Fibroblast of lung (primary cell): ENCODE measurements at regions not wholly inside any gene's neighbourhood (a gene's known extent, or its start where the extent isn't known, plus 50 kb on each side); places are given as distances from the start of the nearest gene placed in this dataset.
"Not testable (repeated sequence)": the region's sequence is repeated elsewhere in the genome, so short reads cannot be mapped to it uniquely, and the experiment has no call there.

ENCODE experiments used
- DNase-seq, 2 donors: peaks; one replicate each; pipeline versions ENCODE4 v3.0.0 to v3.0.0-alpha.2; 2010; ENCODE audit warnings: low read depth in 2 of 2
- H2AFZ ChIP-seq: 2 replicates; pipeline ENCODE4 v1.5.1; 2012; ENCODE audit warnings: low read length, control low read depth, inconsistent platforms
- H3K27ac ChIP-seq: 2 replicates; pipeline ENCODE4 v1.5.1; 2011; ENCODE audit warnings: low read length, control low read depth; ENCODE audit not compliant: insufficient read depth
- H3K27me3 ChIP-seq: 2 replicates; pipeline ENCODE4 v1.5.1; 2011; ENCODE audit warnings: mild to moderate bottlenecking, low read length; ENCODE audit not compliant: control insufficient read depth, insufficient read depth
- H3K36me3 ChIP-seq: 2 replicates; pipeline ENCODE4 v1.5.1; 2011; ENCODE audit warnings: low read length; ENCODE audit not compliant: control insufficient read depth, insufficient read depth
- H3K4me1 ChIP-seq: 2 replicates; pipeline ENCODE4 v1.5.1; 2011; ENCODE audit warnings: low read length; ENCODE audit not compliant: control insufficient read depth, insufficient read depth; ENCODE audit errors: extremely low read depth
- H3K4me2 ChIP-seq: 2 replicates; pipeline ENCODE4 v1.5.1; 2011; ENCODE audit warnings: low read length, control low read depth; ENCODE audit not compliant: insufficient read depth; ENCODE audit errors: extremely low read depth
- H3K4me3 ChIP-seq, 4 experiments: fragments of 200-600 bp in 1 of 4; sonication (generic) in 1 of 4; replicated peaks in 1 of 4; 2 replicates each; pipeline ENCODE4 v1.5.1; 2011 to 2016; ENCODE audit warnings: low read length in 4 of 4, low read depth in 3 of 4, mild to moderate bottlenecking in 3 of 4, control low read depth in 2 of 4, inconsistent platforms in 1 of 4, mixed read lengths in 1 of 4; ENCODE audit not compliant: insufficient read depth in 1 of 4; ENCODE audit errors: control extremely low read depth in 1 of 4
- H3K79me2 ChIP-seq: 2 replicates; pipeline ENCODE4 v1.5.1; 2012; ENCODE audit warnings: mild to moderate bottlenecking, low read length, inconsistent platforms; ENCODE audit not compliant: control insufficient read depth, insufficient read depth
- H3K9ac ChIP-seq: 2 replicates; pipeline ENCODE4 v1.5.1; 2011; ENCODE audit warnings: mild to moderate bottlenecking, low read length, control low read depth; ENCODE audit not compliant: insufficient read depth
- H3K9me3 ChIP-seq: 2 replicates; pipeline ENCODE4 v1.5.1; 2012; ENCODE audit warnings: low read depth, low read length; ENCODE audit not compliant: control insufficient read depth, insufficient read depth
- H4K20me1 ChIP-seq: 2 replicates; pipeline ENCODE4 v1.5.1; 2011; ENCODE audit warnings: low read length; ENCODE audit not compliant: control insufficient read depth, insufficient read depth; ENCODE audit errors: extremely low read depth
- EZH2 ChIP-seq: IDR thresholded peaks from 2 replicates; pipeline ENCODE4 v1.5.1; 2012; ENCODE audit warnings: low read length, control low read depth, mild to moderate bottlenecking; ENCODE audit errors: missing control alignments
- TF ChIP-seq, protein P1 (sequence below), 2 donors: IDR thresholded peaks in 1 of 2; conservative IDR thresholded peaks in 1 of 2; 1 replicate in 1 of 2; 2 replicates in 1 of 2; pipeline ENCODE4 v1.5.1; 2011 to 2012; ENCODE audit warnings: low read length in 2 of 2, control low read depth in 1 of 2, inconsistent platforms in 1 of 2, low read depth in 1 of 2, mild to moderate bottlenecking in 1 of 2

DNA sequence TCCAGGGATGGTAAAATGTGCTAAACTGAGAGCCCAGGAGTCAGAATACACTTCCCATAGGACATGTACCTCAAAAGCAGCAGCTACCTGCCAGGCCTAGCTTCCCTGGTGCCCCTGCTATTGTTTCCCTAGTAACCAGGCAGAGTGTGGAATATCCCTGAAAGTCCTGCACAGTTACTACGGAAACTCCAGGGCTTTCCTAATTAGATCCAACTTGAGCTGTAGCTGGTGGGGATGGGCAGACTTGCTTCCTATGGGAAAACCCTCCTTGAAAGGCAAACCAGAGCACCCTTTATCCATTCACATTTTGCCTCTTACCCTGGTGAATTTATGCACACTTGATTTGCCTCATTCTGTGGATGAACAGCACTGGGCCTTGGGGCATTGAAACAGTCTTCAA lies 559.9 kb upstream of the PBX1 start:
- Histone ChIP-seq H2AFZ (no peak overlapping the region), H3K27ac (no peak overlapping the region), H3K4me2 (no peak overlapping the region), H4K20me1 (no peaks in the 10 kb centered on the region), H3K4me1 (no peaks in the 10 kb centered on the region), H3K36me3 (no peaks in the 10 kb centered on the region), H3K9me3 (no peaks in the 10 kb centered on the region), H3K4me3 (no peak overlapping the region), H3K79me2 (no peaks in the 10 kb centered on the region), H3K9ac (no peak overlapping the region), H3K27me3 (no peaks in the 10 kb centered on the region)
- no peak for DNase-seq
- TF ChIP-seq, protein P1, sequence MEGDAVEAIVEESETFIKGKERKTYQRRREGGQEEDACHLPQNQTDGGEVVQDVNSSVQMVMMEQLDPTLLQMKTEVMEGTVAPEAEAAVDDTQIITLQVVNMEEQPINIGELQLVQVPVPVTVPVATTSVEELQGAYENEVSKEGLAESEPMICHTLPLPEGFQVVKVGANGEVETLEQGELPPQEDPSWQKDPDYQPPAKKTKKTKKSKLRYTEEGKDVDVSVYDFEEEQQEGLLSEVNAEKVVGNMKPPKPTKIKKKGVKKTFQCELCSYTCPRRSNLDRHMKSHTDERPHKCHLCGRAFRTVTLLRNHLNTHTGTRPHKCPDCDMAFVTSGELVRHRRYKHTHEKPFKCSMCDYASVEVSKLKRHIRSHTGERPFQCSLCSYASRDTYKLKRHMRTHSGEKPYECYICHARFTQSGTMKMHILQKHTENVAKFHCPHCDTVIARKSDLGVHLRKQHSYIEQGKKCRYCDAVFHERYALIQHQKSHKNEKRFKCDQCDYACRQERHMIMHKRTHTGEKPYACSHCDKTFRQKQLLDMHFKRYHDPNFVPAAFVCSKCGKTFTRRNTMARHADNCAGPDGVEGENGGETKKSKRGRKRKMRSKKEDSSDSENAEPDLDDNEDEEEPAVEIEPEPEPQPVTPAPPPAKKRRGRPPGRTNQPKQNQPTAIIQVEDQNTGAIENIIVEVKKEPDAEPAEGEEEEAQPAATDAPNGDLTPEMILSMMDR (conservative IDR thresholded peaks at IDR 0.05 in 1 of 2, IDR thresholded peaks at IDR 0.05 in 1 of 2; ENCODE audit: low read depth in 1 of 2, low read length in 2 of 2) = no peak
- no peak for TF ChIP-seq EZH2

DNA sequence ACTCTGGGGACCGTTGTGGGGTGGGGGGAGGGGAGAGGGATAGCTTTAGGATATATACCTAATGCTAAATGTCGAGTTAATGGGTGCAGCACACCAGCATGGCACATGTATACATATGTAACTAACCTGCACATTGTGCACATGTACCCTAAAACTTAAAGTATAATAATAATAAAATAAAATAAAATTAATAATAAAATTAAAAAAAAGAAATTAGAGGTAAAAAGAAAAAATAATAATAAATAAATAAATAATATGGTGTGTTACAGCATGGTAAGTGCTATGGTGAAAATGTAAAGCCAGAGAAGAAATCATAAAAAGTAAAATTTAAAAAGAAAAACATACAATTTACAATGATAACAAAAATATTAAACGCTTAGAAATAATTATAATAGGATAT lies 552.8 kb upstream of the PBX1 start:
- H3K36me3 ChIP-seq, H3K27ac ChIP-seq, H3K4me1 ChIP-seq, H3K4me2 ChIP-seq, H3K9me3 ChIP-seq, H2AFZ ChIP-seq, H3K79me2 ChIP-seq, H3K27me3 ChIP-seq, H3K4me3 ChIP-seq, H3K9ac ChIP-seq, H4K20me1 ChIP-seq, DNase-seq: not testable (repeated sequence)

DNA sequence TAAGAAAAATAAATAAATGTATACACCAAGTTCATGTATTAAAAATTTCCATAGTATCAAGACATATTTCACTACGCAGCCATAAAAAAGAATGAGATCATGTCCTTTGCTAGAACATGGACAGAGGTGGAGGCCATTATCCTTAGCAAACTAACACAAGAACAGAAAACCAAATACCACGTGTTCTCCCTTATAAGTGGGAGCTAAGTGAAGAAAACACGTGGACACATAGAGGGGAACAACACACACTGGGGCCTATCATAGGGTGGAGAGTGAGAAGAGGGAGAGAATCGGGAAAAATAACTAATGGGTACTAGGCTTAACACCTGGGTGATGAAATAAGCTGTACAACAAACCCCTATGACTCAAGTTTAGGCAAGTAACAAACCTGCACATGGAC lies 552.4 kb upstream of the PBX1 start:
- Histone ChIP-seq H3K36me3 (no peaks in the 10 kb centered on the region), H3K27ac (no peak overlapping the region), H3K9me3 (no peaks in the 10 kb centered on the region), H4K20me1 (no peaks in the 10 kb centered on the region), H3K27me3 (no peaks in the 10 kb centered on the region), H3K4me2 (no peak overlapping the region), H3K79me2 (no peaks in the 10 kb centered on the region), H3K4me3 (no peak overlapping the region), H3K9ac (no peak overlapping the region), H3K4me1 (no peaks in the 10 kb centered on the region), H2AFZ (no peak overlapping the region)
- no peak for DNase-seq
- no peak for TF ChIP-seq EZH2
- TF ChIP-seq, protein P1 (conservative IDR thresholded peaks at IDR 0.05 in 1 of 2, IDR thresholded peaks at IDR 0.05 in 1 of 2; ENCODE audit: low read depth in 1 of 2, low read length in 2 of 2) = no peak

DNA sequence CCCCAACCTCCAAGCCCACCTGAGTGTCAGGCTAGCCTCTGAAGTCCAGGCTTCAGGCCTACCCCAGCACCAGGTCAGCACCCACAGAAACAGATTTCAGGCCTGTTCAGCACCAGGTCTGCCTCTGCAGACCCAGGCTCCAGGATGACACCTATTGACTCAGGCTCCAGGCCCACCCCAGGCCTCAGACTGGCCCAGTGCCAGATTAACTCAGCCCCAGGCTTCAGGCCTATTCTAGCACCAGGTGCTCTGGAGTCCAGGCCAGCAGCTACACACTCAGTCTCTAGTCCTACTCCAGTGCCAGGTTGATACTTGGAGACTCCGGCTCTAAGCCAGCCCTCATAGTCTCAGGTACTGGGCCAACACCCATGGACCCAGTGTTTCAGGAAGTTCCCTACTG lies 541.7 kb upstream of the PBX1 start:
- Histone ChIP-seq H3K9ac (no peak overlapping the region), H3K4me1 (no peaks in the 10 kb centered on the region), H3K4me3 (no peak overlapping the region), H3K36me3 (no peaks in the 10 kb centered on the region), H3K27me3 (no peaks in the 10 kb centered on the region), H4K20me1 (no peaks in the 10 kb centered on the region), H3K79me2 (no peaks in the 10 kb centered on the region), H3K27ac (no peak overlapping the region), H3K9me3 (no peaks in the 10 kb centered on the region), H2AFZ (no peak overlapping the region), H3K4me2 (no peak overlapping the region)
- no peak for TF ChIP-seq EZH2
- TF ChIP-seq, protein P1 (conservative IDR thresholded peaks at IDR 0.05 in 1 of 2, IDR thresholded peaks at IDR 0.05 in 1 of 2; ENCODE audit: low read depth in 1 of 2, low read length in 2 of 2) = no peak
- DNase-seq = no peak
